GM20000 (cell line): ENCODE measurements at regions not wholly inside any gene's neighbourhood (a gene's known extent, or its start where the extent isn't known, plus 50 kb on each side); places are given as distances from the start of the nearest gene placed in this dataset.

Experiments
- DNase-seq: peaks from one replicate; pipeline ENCODE4 v3.0.0; 2012; ENCODE audit warnings: low spot score
- CTCF ChIP-seq: IDR thresholded peaks from 2 replicates; pipeline ENCODE4 v1.5.1; 2012; ENCODE audit warnings: mild to moderate bottlenecking, control low read depth; ENCODE audit errors: extremely low read depth, missing control alignments

- TF ChIP-seq CTCF = no peak
- no peak for DNase-seq
These were observed 239.7 kb downstream of the PTPRC start for GRCh38 chr1:198878566-198878965.

- no peak for TF ChIP-seq CTCF
- DNase-seq = no peak
These were observed 241.0 kb downstream of the PTPRC start for GRCh38 chr1:198879711-198880306.

GRCh38 chr1:198880397-198880796 is 241.6 kb downstream of the PTPRC start:
- no peak for DNase-seq
- TF ChIP-seq CTCF = no peak

- TF ChIP-seq CTCF = no peak
- DNase-seq = no peak
These were observed 242.2 kb downstream of the PTPRC start for GRCh38 chr1:198880818-198881597.

GRCh38 chr1:198883184-198883583 is 244.3 kb downstream of the PTPRC start:
- no peak for DNase-seq
- TF ChIP-seq CTCF = no peak

GRCh38 chr1:198887866-198888265 is 249.0 kb downstream of the PTPRC start:
- DNase-seq = no peak
- no peak for TF ChIP-seq CTCF

- no peak for TF ChIP-seq CTCF
- no peak for DNase-seq
These were observed 249.6 kb downstream of the PTPRC start for GRCh38 chr1:198888379-198888943.
